ENCODE measurements at regions not wholly inside any gene's neighbourhood (a gene's known extent, or its start where the extent isn't known, plus 50 kb on each side); places are given as distances from the start of the nearest gene placed in this dataset.

DNA sequence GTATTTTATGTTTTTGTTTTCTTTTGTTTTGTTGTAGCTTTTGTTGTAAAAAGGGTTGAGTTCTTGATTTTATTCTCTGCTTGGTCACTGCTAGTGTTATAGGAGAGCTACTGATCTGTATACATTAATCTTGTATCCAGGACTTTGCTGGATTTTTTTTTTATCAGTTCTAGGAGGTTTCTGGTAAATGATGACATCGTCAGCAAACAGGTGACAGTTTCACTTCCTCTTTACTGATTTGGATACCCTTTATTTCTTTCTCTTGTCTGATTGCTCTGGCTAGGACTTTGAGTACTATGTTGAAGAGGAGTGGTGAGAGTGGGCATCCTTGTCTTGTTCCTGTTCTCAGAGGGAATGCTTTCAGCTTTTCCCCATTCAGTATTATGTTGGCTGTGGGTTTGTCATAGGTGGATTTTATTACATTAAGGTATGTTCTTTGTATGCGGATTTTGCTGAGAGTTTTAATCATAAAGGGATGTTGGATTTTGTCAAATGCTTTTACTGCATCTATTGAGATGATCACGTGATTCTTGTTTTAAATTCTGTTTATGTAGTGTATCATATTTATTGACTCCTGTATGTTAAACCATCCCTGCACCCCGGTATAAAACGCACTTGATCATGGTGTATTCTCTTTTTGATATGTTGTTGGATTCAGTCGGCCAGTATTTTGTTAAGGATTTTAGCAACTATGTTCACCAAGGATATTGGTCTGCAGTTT is 905.7 kb downstream of the LTN1 start:
- Histone ChIP-seq H3K4me1 (ENCODE audit: control insufficient read depth, insufficient read depth, low read depth, low read length) (peaks cover 3% of the 10 kb centered on the region), H4K91ac (ENCODE audit: low read length) (no peak overlapping the region), H3K23ac (ENCODE audit: low read length in 2 of 2) (no peak overlapping the region), H4K8ac (ENCODE audit: low read length) (no peak overlapping the region), H3K27me3 (ENCODE audit: control insufficient read depth in 1 of 2, insufficient read depth in 1 of 2, low read length in 2 of 2) (no peaks in the 10 kb centered on the region), H3K14ac (ENCODE audit: low read length in 2 of 2) (no peak overlapping the region), H3K4me3 (ENCODE audit: insufficient read depth in 1 of 2, low read depth in 1 of 2, low read length in 2 of 2) (no peak overlapping the region), H2BK15ac (ENCODE audit: low read depth, poor library complexity, severe bottlenecking) (no peak overlapping the region), H3K4me2 (ENCODE audit: low read length, poor library complexity, severe bottlenecking) (no peak overlapping the region), H3K9ac (ENCODE audit: low read length) (no peak overlapping the region), H2AFZ (ENCODE audit: low read depth, low read length) (no peak overlapping the region), H3K27ac (ENCODE audit: low read length, poor library complexity, severe bottlenecking) (no peak overlapping the region), H3K79me1 (replicated peaks; ENCODE audit: low read length, poor library complexity, severe bottlenecking) (no peaks in the 10 kb centered on the region), H3K36me3 (ENCODE audit: control insufficient read depth in 1 of 2, insufficient read depth in 2 of 2, low read depth in 1 of 2, low read length in 2 of 2) (no peaks in the 10 kb centered on the region), H2BK12ac (ENCODE audit: low read length in 2 of 2) (no peak overlapping the region), H3K9me3 (ENCODE audit: control insufficient read depth, low read length) (no peaks in the 10 kb centered on the region), H2AK5ac (ENCODE audit: low read length, severe bottlenecking) (no peak overlapping the region), H3K4ac (ENCODE audit: low read depth in 1 of 2, low read length in 2 of 2) (no peak overlapping the region), H2BK5ac (ENCODE audit: low read depth, low read length, poor library complexity, severe bottlenecking) (no peak overlapping the region), H2BK120ac (ENCODE audit: low read depth, low read length) (no peak overlapping the region), H3K18ac (ENCODE audit: low read depth in 1 of 2, low read length in 2 of 2) (no peak overlapping the region)
- DNase-seq = no peak
- 96% methylated on average over 6 of the region's 6 CpGs for WGBS

- H2BK15ac ChIP-seq (ENCODE audit: low read depth, poor library complexity, severe bottlenecking) = no peak overlapping the region
- no peak overlapping the region for H3K27ac ChIP-seq (ENCODE audit: low read length, poor library complexity, severe bottlenecking)
- no peaks in the 10 kb centered on the region for H3K27me3 ChIP-seq (ENCODE audit: control insufficient read depth in 1 of 2, insufficient read depth in 1 of 2, low read length in 2 of 2)
- H2BK120ac ChIP-seq (ENCODE audit: low read depth, low read length) = no peak overlapping the region
- no peak overlapping the region for H4K8ac ChIP-seq (ENCODE audit: low read length)
- H2AK5ac ChIP-seq (ENCODE audit: low read length, severe bottlenecking) = no peak overlapping the region
- no peak overlapping the region for H3K18ac ChIP-seq (ENCODE audit: low read depth in 1 of 2, low read length in 2 of 2)
- H3K4ac ChIP-seq (ENCODE audit: low read depth in 1 of 2, low read length in 2 of 2) = no peak overlapping the region
- no peak for DNase-seq
- no peaks in the 10 kb centered on the region for H3K36me3 ChIP-seq (ENCODE audit: control insufficient read depth in 1 of 2, insufficient read depth in 2 of 2, low read depth in 1 of 2, low read length in 2 of 2)
- H3K4me3 ChIP-seq (ENCODE audit: insufficient read depth in 1 of 2, low read depth in 1 of 2, low read length in 2 of 2) = no peak overlapping the region
- no peak overlapping the region for H3K9ac ChIP-seq (ENCODE audit: low read length)
- no peak overlapping the region for H4K91ac ChIP-seq (ENCODE audit: low read length)
- 100% methylated on average over 1 of the region's 2 CpGs for WGBS
- H3K4me2 ChIP-seq (ENCODE audit: low read length, poor library complexity, severe bottlenecking) = no peak overlapping the region
- no peak overlapping the region for H2BK12ac ChIP-seq (ENCODE audit: low read length in 2 of 2)
- no peaks in the 10 kb centered on the region for H3K9me3 ChIP-seq (ENCODE audit: control insufficient read depth, low read length)
- H3K14ac ChIP-seq (ENCODE audit: low read length in 2 of 2) = no peak overlapping the region
- H2AFZ ChIP-seq (ENCODE audit: low read depth, low read length) = no peak overlapping the region
- no peak overlapping the region for H2BK5ac ChIP-seq (ENCODE audit: low read depth, low read length, poor library complexity, severe bottlenecking)
- no peaks in the 10 kb centered on the region for H3K79me1 ChIP-seq (replicated peaks; ENCODE audit: low read length, poor library complexity, severe bottlenecking)
- no peak overlapping the region for H3K23ac ChIP-seq (ENCODE audit: low read length in 2 of 2)
- peaks cover 2% of the 10 kb centered on the region for H3K4me1 ChIP-seq (ENCODE audit: control insufficient read depth, insufficient read depth, low read depth, low read length)
Observed at GRCh38 chr21:28084951-28085350, 907.7 kb downstream of the LTN1 start.

DNA sequence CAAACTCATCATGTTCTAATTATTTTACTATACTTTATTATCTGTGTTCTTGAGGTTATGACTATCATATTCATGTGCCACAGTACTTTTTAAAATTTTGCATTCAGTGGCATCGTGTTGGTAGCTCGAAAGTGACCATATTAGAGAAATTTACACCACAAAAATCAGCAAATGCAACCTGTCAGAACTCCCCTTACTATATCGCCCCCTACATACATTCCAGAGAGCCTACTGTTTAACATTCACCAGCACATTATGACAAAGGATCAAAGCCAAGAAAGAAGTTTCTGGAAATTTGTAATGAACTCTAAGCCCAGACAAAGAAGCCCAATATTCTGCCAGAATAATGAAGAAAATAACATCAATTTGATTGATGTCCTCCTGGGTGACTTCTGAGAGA is 909.3 kb downstream of the LTN1 start:
- H2BK15ac ChIP-seq (ENCODE audit: low read depth, poor library complexity, severe bottlenecking) = no peak overlapping the region
- no peak for DNase-seq
- H3K9me3 ChIP-seq (ENCODE audit: control insufficient read depth, low read length) = no peaks in the 10 kb centered on the region
- WGBS = 80% methylated on average over 3 of the region's 3 CpGs
- H3K27me3 ChIP-seq (ENCODE audit: control insufficient read depth in 1 of 2, insufficient read depth in 1 of 2, low read length in 2 of 2) = no peaks in the 10 kb centered on the region
- H3K18ac ChIP-seq (ENCODE audit: low read depth in 1 of 2, low read length in 2 of 2) = no peak overlapping the region
- no peaks in the 10 kb centered on the region for H3K79me1 ChIP-seq (replicated peaks; ENCODE audit: low read length, poor library complexity, severe bottlenecking)
- no peak overlapping the region for H3K4me2 ChIP-seq (ENCODE audit: low read length, poor library complexity, severe bottlenecking)
- no peak overlapping the region for H3K4me3 ChIP-seq (ENCODE audit: insufficient read depth in 1 of 2, low read depth in 1 of 2, low read length in 2 of 2)
- H2BK5ac ChIP-seq (ENCODE audit: low read depth, low read length, poor library complexity, severe bottlenecking) = no peak overlapping the region
- no peak overlapping the region for H2BK120ac ChIP-seq (ENCODE audit: low read depth, low read length)
- H4K91ac ChIP-seq (ENCODE audit: low read length) = no peak overlapping the region
- H3K4ac ChIP-seq (ENCODE audit: low read depth in 1 of 2, low read length in 2 of 2) = no peak overlapping the region
- no peaks in the 10 kb centered on the region for H3K36me3 ChIP-seq (ENCODE audit: control insufficient read depth in 1 of 2, insufficient read depth in 2 of 2, low read depth in 1 of 2, low read length in 2 of 2)
- H3K14ac ChIP-seq (ENCODE audit: low read length in 2 of 2) = no peak overlapping the region
- no peak overlapping the region for H2BK12ac ChIP-seq (ENCODE audit: low read length in 2 of 2)
- H3K4me1 ChIP-seq (ENCODE audit: control insufficient read depth, insufficient read depth, low read depth, low read length) = no peaks in the 10 kb centered on the region
- no peak overlapping the region for H3K23ac ChIP-seq (ENCODE audit: low read length in 2 of 2)
- no peak overlapping the region for H2AK5ac ChIP-seq (ENCODE audit: low read length, severe bottlenecking)
- H3K9ac ChIP-seq (ENCODE audit: low read length) = no peak overlapping the region
- no peak overlapping the region for H2AFZ ChIP-seq (ENCODE audit: low read depth, low read length)
- H3K27ac ChIP-seq (ENCODE audit: low read length, poor library complexity, severe bottlenecking) = no peak overlapping the region
- H4K8ac ChIP-seq (ENCODE audit: low read length) = no peak overlapping the region

DNA sequence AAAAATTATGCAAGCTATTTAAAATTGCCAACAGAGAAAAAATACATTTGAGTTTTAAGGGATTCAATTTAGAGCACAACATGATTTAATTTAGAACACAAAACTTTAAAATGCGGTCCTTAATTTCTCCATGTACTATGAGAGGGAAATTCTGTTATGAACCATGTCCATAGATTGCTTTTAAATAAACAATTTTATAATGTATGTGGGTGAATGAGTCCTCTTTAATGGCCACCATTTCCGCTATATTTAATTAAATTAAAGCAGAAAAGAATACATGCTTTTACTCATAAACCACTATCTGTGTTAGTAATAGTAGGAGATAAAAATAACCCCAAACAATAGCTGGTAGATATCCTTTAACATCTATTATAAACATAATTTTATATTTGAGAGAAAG is 914.6 kb downstream of the LTN1 start:
- Histone ChIP-seq H3K4ac (ENCODE audit: low read depth in 1 of 2, low read length in 2 of 2) (no peak overlapping the region), H3K27ac (ENCODE audit: low read length, poor library complexity, severe bottlenecking) (no peak overlapping the region), H3K79me1 (replicated peaks; ENCODE audit: low read length, poor library complexity, severe bottlenecking) (no peaks in the 10 kb centered on the region), H4K8ac (ENCODE audit: low read length) (no peak overlapping the region), H3K23ac (ENCODE audit: low read length in 2 of 2) (no peak overlapping the region), H3K4me1 (ENCODE audit: control insufficient read depth, insufficient read depth, low read depth, low read length) (no peaks in the 10 kb centered on the region), H2BK5ac (ENCODE audit: low read depth, low read length, poor library complexity, severe bottlenecking) (no peak overlapping the region), H3K9ac (ENCODE audit: low read length) (no peak overlapping the region), H3K4me2 (ENCODE audit: low read length, poor library complexity, severe bottlenecking) (no peak overlapping the region), H2BK120ac (ENCODE audit: low read depth, low read length) (no peak overlapping the region), H3K18ac (ENCODE audit: low read depth in 1 of 2, low read length in 2 of 2) (no peak overlapping the region), H2BK12ac (ENCODE audit: low read length in 2 of 2) (no peak overlapping the region), H2AFZ (ENCODE audit: low read depth, low read length) (no peak overlapping the region), H2BK15ac (ENCODE audit: low read depth, poor library complexity, severe bottlenecking) (no peak overlapping the region), H4K91ac (ENCODE audit: low read length) (no peak overlapping the region), H2AK5ac (ENCODE audit: low read length, severe bottlenecking) (no peak overlapping the region), H3K9me3 (ENCODE audit: control insufficient read depth, low read length) (no peaks in the 10 kb centered on the region), H3K36me3 (ENCODE audit: control insufficient read depth in 1 of 2, insufficient read depth in 2 of 2, low read depth in 1 of 2, low read length in 2 of 2) (no peaks in the 10 kb centered on the region), H3K27me3 (ENCODE audit: control insufficient read depth in 1 of 2, insufficient read depth in 1 of 2, low read length in 2 of 2) (no peaks in the 10 kb centered on the region), H3K4me3 (ENCODE audit: insufficient read depth in 1 of 2, low read depth in 1 of 2, low read length in 2 of 2) (no peak overlapping the region), H3K14ac (ENCODE audit: low read length in 2 of 2) (no peak overlapping the region)
- DNase-seq = no peak
- no CpG with 5 or more reads among the region's 2 CpGs for whole genome bisulfite sequencing
